ENCODE measurements at regions not wholly inside any gene's neighbourhood (a gene's known extent, or its start where the extent isn't known, plus 50 kb on each side); places are given as distances from the start of the nearest gene placed in this dataset.
"Not testable (repeated sequence)": the region's sequence is repeated elsewhere in the genome, so short reads cannot be mapped to it uniquely, and the experiment has no call there.

DNA sequence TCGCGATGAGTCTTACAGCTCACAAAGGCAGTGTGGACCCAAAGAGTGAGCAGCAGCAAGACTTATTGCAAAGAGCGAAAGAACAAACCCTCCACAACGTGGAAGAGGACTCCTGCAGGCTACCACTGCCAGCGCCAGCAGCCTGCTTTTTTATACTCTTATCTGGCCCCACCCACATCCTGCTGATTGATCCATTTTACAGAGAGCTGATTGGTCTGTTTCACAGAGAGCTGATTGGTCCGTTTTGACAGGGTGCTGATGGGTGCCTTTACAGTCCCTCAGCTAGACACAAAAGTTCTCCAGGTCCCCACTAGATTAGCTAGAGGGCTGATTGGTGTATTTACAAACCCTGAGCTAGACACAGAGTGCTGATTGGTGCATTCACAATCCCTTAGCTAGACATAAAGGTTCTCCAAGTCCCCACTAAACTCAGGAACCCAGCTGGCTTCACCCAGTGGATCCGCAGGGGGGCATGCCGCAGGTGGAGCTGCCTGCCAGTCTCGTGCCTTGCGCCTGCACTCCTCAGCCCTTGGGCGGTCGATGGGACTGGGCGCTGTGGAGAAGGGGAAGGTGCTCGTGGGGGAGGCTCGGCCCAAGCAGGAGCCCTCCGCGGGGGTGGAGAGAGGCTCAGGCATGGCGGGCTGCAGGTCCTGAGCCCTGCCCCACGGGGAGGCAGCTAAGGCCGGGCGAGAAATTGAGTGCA, 75.7 kb downstream of the QDPR start:
- H3K4me3 ChIP-seq (ENCODE audit: low read depth, low read length): not testable (repeated sequence)

DNA sequence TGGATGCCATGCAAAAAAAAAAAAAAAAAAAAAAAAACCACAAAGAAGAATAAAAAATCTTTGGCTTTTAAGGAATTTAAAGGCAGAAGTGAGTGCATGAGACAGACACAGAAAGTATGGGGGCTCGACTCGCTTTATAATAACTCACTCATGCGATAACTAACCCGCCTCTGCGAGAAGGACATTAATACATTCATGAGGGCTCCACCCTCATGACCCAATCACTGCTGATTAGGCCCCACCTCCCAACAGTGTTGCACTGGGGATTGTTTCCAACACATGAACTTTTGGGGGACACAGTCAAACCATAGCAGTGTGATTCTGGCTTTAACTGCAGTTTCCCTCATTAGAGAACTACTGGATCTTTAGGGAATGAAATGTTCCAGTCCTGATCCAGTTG, 78.1 kb downstream of the QDPR start:
- TF ChIP-seq, protein P1, sequence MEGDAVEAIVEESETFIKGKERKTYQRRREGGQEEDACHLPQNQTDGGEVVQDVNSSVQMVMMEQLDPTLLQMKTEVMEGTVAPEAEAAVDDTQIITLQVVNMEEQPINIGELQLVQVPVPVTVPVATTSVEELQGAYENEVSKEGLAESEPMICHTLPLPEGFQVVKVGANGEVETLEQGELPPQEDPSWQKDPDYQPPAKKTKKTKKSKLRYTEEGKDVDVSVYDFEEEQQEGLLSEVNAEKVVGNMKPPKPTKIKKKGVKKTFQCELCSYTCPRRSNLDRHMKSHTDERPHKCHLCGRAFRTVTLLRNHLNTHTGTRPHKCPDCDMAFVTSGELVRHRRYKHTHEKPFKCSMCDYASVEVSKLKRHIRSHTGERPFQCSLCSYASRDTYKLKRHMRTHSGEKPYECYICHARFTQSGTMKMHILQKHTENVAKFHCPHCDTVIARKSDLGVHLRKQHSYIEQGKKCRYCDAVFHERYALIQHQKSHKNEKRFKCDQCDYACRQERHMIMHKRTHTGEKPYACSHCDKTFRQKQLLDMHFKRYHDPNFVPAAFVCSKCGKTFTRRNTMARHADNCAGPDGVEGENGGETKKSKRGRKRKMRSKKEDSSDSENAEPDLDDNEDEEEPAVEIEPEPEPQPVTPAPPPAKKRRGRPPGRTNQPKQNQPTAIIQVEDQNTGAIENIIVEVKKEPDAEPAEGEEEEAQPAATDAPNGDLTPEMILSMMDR (IDR thresholded peaks at IDR 0.05; ENCODE audit: low read depth, low read length): no peak
- H3K4me3 ChIP-seq (ENCODE audit: low read depth, low read length): no peak overlapping the region

DNA sequence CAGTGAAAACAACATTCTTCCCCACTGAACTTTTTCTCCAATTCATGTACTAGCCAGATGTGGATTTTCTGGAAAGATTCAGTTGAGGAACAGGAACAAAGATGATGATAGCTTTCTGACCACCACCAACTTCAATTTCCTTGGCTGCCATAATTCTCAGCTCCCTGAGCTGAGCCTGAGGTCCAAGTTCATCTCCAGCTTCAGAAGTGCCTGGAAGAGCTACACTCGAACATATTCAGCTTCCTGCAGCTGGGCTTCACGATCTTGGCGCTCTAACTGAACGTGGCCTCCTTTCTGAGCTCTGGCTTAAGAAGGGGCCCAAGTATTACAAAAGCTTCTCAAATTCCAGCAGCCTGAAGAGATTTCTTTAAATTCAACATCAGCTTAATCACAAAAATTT, 83.9 kb downstream of the QDPR start:
- TF ChIP-seq, protein P1 (IDR thresholded peaks at IDR 0.05; ENCODE audit: low read depth, low read length): no peak
- H3K4me3 ChIP-seq (ENCODE audit: low read depth, low read length): no peak overlapping the region

DNA sequence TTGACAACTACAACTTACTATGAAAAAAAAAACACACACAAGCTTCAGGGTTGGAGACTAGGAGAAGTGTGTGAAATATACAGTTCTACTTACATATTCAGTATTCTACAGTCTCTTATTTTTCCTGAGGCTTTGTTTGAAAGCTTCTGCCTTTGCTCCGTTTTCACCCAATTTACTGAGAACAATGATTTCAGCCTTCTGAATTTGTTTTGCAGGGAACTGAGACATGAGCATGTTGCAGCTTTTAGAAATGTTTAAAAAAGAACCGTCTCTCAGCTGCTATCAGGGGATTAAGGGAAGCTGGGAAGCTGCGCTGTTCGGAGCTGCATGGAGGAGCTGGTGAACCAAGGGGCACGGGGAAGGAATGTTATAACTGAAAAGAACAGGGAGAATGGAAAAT, 85.7 kb downstream of the QDPR start:
- H3K4me3 ChIP-seq (ENCODE audit: low read depth, low read length): no peak overlapping the region
- TF ChIP-seq, protein P1 (IDR thresholded peaks at IDR 0.05; ENCODE audit: low read depth, low read length): no peak

DNA sequence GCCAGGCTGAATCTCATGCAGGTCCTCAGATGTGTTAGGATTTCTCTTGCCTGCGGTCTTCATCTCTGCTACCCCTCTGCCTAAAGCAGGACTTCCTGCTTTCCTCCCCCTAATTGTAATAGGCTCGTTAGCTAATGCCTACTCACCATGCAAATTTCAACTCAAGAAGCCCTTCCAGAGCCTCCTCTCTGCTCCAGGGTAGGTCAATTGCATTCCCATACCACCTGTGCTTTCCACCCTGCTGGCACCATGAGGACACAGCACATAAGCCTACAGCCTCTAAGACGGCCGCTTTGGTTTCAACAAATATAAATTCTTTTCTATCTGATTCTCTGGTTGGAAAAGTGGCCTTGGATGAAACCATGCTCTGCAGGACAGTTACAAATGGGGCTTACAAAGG, 93.9 kb downstream of the QDPR start:
- TF ChIP-seq, protein P1 (IDR thresholded peaks at IDR 0.05; ENCODE audit: low read depth, low read length): no peak
- H3K4me3 ChIP-seq (ENCODE audit: low read depth, low read length): no peak overlapping the region

DNA sequence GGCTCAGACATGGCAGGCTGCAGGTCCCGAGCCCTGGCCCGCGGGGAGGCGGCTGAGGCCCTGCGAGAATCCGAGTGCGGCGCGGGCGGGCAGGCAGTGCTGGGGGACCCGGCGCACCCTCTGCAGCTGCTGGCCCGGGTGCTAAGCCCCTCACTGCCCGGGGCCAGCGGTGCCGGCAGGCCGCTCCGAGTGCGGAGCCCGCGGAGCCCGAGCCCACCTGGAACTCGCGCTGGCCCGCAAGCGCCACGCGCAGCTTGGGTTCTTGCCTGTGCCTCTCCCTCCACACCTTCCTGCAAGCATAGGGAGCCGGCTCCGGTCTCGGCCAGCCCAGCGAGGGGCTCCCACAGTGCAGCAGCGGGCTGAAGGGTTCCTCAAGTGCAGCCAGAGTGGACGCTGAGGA, 97.5 kb downstream of the QDPR start:
- TF ChIP-seq, protein P1 (IDR thresholded peaks at IDR 0.05; ENCODE audit: low read depth, low read length): no peak
- no peak overlapping the region for H3K4me3 ChIP-seq (ENCODE audit: low read depth, low read length)

DNA sequence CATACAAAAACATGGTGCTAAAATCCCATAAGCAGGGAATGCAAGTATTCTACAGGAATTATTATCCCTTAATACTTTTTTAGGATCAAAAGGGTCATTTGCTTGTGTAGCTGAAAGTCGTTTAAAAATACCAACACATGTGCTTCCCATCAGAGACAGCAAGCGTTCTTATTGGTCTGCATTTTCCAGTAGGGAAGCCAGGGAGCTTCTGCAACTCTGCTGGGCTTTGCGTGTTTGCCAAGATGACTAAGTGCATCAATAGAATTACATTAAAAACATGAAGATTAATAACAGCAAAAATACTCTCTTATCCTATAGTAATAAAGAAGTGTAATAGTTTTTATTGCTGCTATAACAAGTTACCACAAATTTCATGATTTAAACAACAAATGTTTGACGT, 111.2 kb downstream of the QDPR start:
- H3K4me3 ChIP-seq (ENCODE audit: low read depth, low read length): no peak overlapping the region
- TF ChIP-seq, protein P1 (IDR thresholded peaks at IDR 0.05; ENCODE audit: low read depth, low read length): no peak

DNA sequence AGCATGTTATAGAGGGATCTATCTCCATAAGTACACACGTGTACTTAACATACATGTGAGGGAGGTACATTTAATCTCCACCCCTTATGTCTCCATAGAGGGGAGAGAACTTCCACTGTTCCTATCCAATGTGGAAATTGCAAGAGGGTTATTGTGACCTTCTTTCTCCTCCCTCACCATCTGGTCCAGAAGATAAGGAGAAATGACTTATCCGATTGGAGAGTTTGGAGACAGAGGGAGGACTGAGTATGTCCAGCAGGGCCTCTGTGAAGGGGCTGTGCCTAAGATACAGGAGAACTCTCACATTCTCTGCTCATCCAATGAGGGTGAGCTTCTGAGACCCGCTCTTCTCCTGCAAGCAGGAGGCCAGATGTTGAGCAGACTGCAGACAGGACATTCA, 113.1 kb downstream of the QDPR start:
- TF ChIP-seq, protein P1 (IDR thresholded peaks at IDR 0.05; ENCODE audit: low read depth, low read length): no peak
- no peak overlapping the region for H3K4me3 ChIP-seq (ENCODE audit: low read depth, low read length)

Measured in WI38 (cell line).